Fibroblast of villous mesenchyme (primary cell): ENCODE measurements at regions not wholly inside any gene's neighbourhood (a gene's known extent, or its start where the extent isn't known, plus 50 kb on each side); places are given as distances from the start of the nearest gene placed in this dataset.

ENCODE experiments used
- DNase-seq: peaks from one replicate; pipeline ENCODE4 v3.0.0-alpha.2; 2010; ENCODE audit warnings: low read depth
- H3K4me3 ChIP-seq: 2 replicates; pipeline ENCODE4 v1.5.1; 2011; ENCODE audit warnings: low read depth, mild to moderate bottlenecking, low read length
- CTCF ChIP-seq: IDR thresholded peaks from 2 replicates; pipeline ENCODE4 v1.5.1; 2012; ENCODE audit warnings: low read depth, mild to moderate bottlenecking, low read length; ENCODE audit not compliant: insufficient read depth

- no peak for DNase-seq
- no peak for TF ChIP-seq CTCF
These were observed 265.3 kb downstream of the SLITRK6 start for GRCh38 chr13:85533911-85534310.

GRCh38 chr13:85529218-85529594 is 270.0 kb downstream of the SLITRK6 start:
- DNase-seq, result no peak

More at GRCh38 chr13:85533911-85534310, 265.3 kb downstream of the SLITRK6 start:
- no peak overlapping the region for H3K4me3 ChIP-seq

GRCh38 chr13:85528491-85529217 is 270.6 kb downstream of the SLITRK6 start:
- no peak for TF ChIP-seq CTCF
- H3K4me3 ChIP-seq, result no peak overlapping the region
- DNase-seq, result no peak

More at GRCh38 chr13:85529218-85529594, 270.0 kb downstream of the SLITRK6 start:
- H3K4me3 ChIP-seq, result no peak overlapping the region
- TF ChIP-seq CTCF, result no peak

GRCh38 chr13:85527316-85527715 is 271.9 kb downstream of the SLITRK6 start:
- DNase-seq, result no peak
- no peak overlapping the region for H3K4me3 ChIP-seq
- no peak for TF ChIP-seq CTCF

GRCh38 chr13:85525411-85525810 is 273.8 kb downstream of the SLITRK6 start:
- no peak for DNase-seq
- TF ChIP-seq CTCF, result no peak
- H3K4me3 ChIP-seq, result no peak overlapping the region

GRCh38 chr13:85521657-85522056 is 277.6 kb downstream of the SLITRK6 start:
- no peak overlapping the region for H3K4me3 ChIP-seq
- no peak for DNase-seq
- TF ChIP-seq CTCF, result no peak

- no peak overlapping the region for H3K4me3 ChIP-seq
- TF ChIP-seq CTCF, result no peak
- no peak for DNase-seq
These were observed 278.8 kb downstream of the SLITRK6 start for GRCh38 chr13:85520445-85520844.
